IMR-90 (cell line): ENCODE measurements at regions not wholly inside any gene's neighbourhood (a gene's known extent, or its start where the extent isn't known, plus 50 kb on each side); places are given as distances from the start of the nearest gene placed in this dataset.

Experiments
- ATAC-seq: fragments of 200-7000 bp; cut with Tn5 transposase; 2 replicates; pipeline ENCODE4 v1.9.1; 2020; ENCODE audit warnings: low read depth, mild to moderate bottlenecking, moderate library complexity
- BruUV-seq: library from RNA; stranded (reverse); fragments of 400-500 nt; replicated peaks from 2 replicates; lab custom pipeline; 2021; lab: Mats Ljungman, UMichigan
- CTCF ChIA-PET: fragments of 300-600 bp; formaldehyde crosslinking; extraction: SDS; loops from one replicate; lab custom pipeline; 2021; ENCODE audit warnings: antibody characterized with exemption; lab: Yijun Ruan, JAX
- POLR2A ChIA-PET: fragments of 300-600 bp; sonication (Branson Sonifier 250); formaldehyde crosslinking; loops from one replicate; lab custom pipeline; 2022; ENCODE audit warnings: antibody characterized with exemption; ENCODE audit not compliant: unreplicated experiment; lab: Charles Lee
- DNase-seq: peaks from one replicate; pipeline ENCODE4 v3.0.0; 2013
- H2AFZ ChIP-seq: replicated peaks from 2 replicates; pipeline ENCODE3; 2013; ENCODE audit warnings: low read length, mild to moderate bottlenecking; ENCODE audit not compliant: poor library complexity
- H2AK5ac ChIP-seq: 2 replicates; pipeline ENCODE4 v1.6.1; 2013; ENCODE audit warnings: low read depth, low read length, inconsistent platforms
- H2AK9ac ChIP-seq: replicated peaks from 2 replicates; pipeline ENCODE3; 2013; ENCODE audit warnings: mild to moderate bottlenecking, low read depth, low read length, moderate library complexity; ENCODE audit not compliant: poor library complexity
- H2BK120ac ChIP-seq: 2 replicates; pipeline ENCODE4 v1.6.1; 2013; ENCODE audit warnings: low read depth, low read length, inconsistent platforms
- H2BK15ac ChIP-seq: 3 replicates; pipeline ENCODE4 v1.6.1; 2013; ENCODE audit warnings: low read depth, low read length, inconsistent platforms
- H2BK20ac ChIP-seq: 2 replicates; pipeline ENCODE4 v1.6.1; 2013; ENCODE audit warnings: low read depth, mild to moderate bottlenecking, inconsistent platforms, low read length, moderate library complexity
- H2BK5ac ChIP-seq: 2 replicates; pipeline ENCODE4 v1.6.1; 2013; ENCODE audit warnings: mild to moderate bottlenecking, low read depth, low read length, inconsistent platforms; ENCODE audit not compliant: poor library complexity, severe bottlenecking
- H3K14ac ChIP-seq: replicated peaks from 2 replicates; pipeline ENCODE4 v1.6.1; 2013; ENCODE audit warnings: low read depth, low read length, inconsistent platforms
- H3K18ac ChIP-seq: 2 replicates; pipeline ENCODE4 v1.6.1; 2013; ENCODE audit warnings: low read depth, low read length, control low read depth
- H3K23ac ChIP-seq: 2 replicates; pipeline ENCODE4 v1.6.1; 2013; ENCODE audit warnings: low read depth, low read length, inconsistent platforms
- H3K27ac ChIP-seq: 2 replicates; pipeline ENCODE4 v1.5.1; 2013; ENCODE audit warnings: mild to moderate bottlenecking, control low read depth, low read length; ENCODE audit not compliant: insufficient read depth
- H3K27me3 ChIP-seq: 2 replicates; pipeline ENCODE4 v1.6.1; 2013; ENCODE audit warnings: low read length; ENCODE audit not compliant: control insufficient read depth, insufficient read depth
- H3K36me3 ChIP-seq: 2 replicates; pipeline ENCODE4 v1.6.1; 2013; ENCODE audit warnings: low read length, mixed read lengths; ENCODE audit not compliant: control insufficient read depth, insufficient read depth
- H3K4ac ChIP-seq: 2 replicates; pipeline ENCODE4 v1.6.1; 2013; ENCODE audit warnings: low read depth, low read length, inconsistent platforms
- H3K4me1 ChIP-seq: 2 replicates; pipeline ENCODE4 v1.6.1; 2013; ENCODE audit warnings: low read length, mixed read lengths; ENCODE audit not compliant: control insufficient read depth, insufficient read depth
- H3K4me2 ChIP-seq: 2 replicates; pipeline ENCODE4 v1.6.1; 2013; ENCODE audit warnings: low read depth, mild to moderate bottlenecking, control low read depth, low read length, moderate library complexity
- H3K4me3 ChIP-seq: 2 replicates; pipeline ENCODE4 v1.5.1; 2013; ENCODE audit warnings: low read depth, mild to moderate bottlenecking, control low read depth, low read length, moderate library complexity; ENCODE audit not compliant: insufficient read depth
- H3K56ac ChIP-seq: 2 replicates; pipeline ENCODE4 v1.6.1; 2013; ENCODE audit warnings: low read length, inconsistent platforms; ENCODE audit not compliant: insufficient read depth; ENCODE audit errors: extremely low read depth
- H3K79me1 ChIP-seq, 2 experiments: 2 replicates each; pipeline ENCODE4 v1.6.1; 2013; ENCODE audit warnings: low read length in 2 of 2, inconsistent platforms in 1 of 2, low read depth in 1 of 2
- H3K9ac ChIP-seq: 2 replicates; pipeline ENCODE4 v1.6.1; 2013; ENCODE audit warnings: low read depth, low read length, control low read depth
- H3K9me1 ChIP-seq: 2 replicates; pipeline ENCODE4 v1.6.1; 2013; ENCODE audit warnings: low read length, inconsistent platforms; ENCODE audit not compliant: insufficient read depth
- H3K9me3 ChIP-seq: 2 replicates; pipeline ENCODE4 v1.6.1; 2013; ENCODE audit warnings: low read length; ENCODE audit not compliant: control insufficient read depth, insufficient read depth
- H4K20me1 ChIP-seq: 2 replicates; pipeline ENCODE4 v1.6.1; 2013; ENCODE audit warnings: low read length, inconsistent platforms; ENCODE audit not compliant: insufficient read depth
- H4K5ac ChIP-seq: 2 replicates; pipeline ENCODE4 v1.6.1; 2013; ENCODE audit warnings: mild to moderate bottlenecking, low read depth, low read length, control low read depth
- H4K8ac ChIP-seq, 2 experiments: 2 replicates each; pipeline ENCODE4 v1.6.1; 2013; ENCODE audit warnings: low read depth in 2 of 2, low read length in 2 of 2, control low read depth in 1 of 2, inconsistent platforms in 1 of 2
- H4K91ac ChIP-seq: 2 replicates; pipeline ENCODE4 v1.6.1; 2013; ENCODE audit warnings: low read depth, low read length, inconsistent platforms; ENCODE audit not compliant: insufficient read depth
- CEBPB ChIP-seq: IDR thresholded peaks from 2 replicates; pipeline ENCODE4 v1.6.1; 2012; ENCODE audit warnings: low read depth, low read length, improper control_type of control experiment
- dilution Hi-C: fragments of 300-500 bp; cut with HindIII; formaldehyde crosslinking; loops from one replicate; pipeline ENCODE4 v1.14.3; 2018; ENCODE audit warnings: low sequenced_read_pairs; ENCODE audit not compliant: unreplicated experiment
- in situ Hi-C: fragments of 300-500 bp; cut with MboI; formaldehyde crosslinking; loops from 3 replicates; pipeline ENCODE4 v1.14.3; 2019; ENCODE audit warnings: low sequenced_read_pairs, inconsistent platforms, mixed read lengths
- intact Hi-C: fragments of 100-400 bp; cut with micrococcal nuclease; formaldehyde crosslinking; loops from 2 replicates; pipeline ENCODE4 v1.10.0; 2022

GRCh38 chr11:29127461-29127860, 889.4 kb downstream of the KCNA4 start:
- CTCF ChIA-PET, result no interaction called here

More at GRCh38 chr11:29127461-29127860, 889.4 kb downstream of the KCNA4 start:
- H2BK15ac ChIP-seq, result no peak overlapping the region
- H3K4ac ChIP-seq, result no peak overlapping the region
- H4K91ac ChIP-seq, result no peak overlapping the region
- H3K36me3 ChIP-seq, result no peaks in the 10 kb centered on the region
- H3K27ac ChIP-seq, result no peak overlapping the region
- no peak overlapping the region for H3K9ac ChIP-seq
- H3K79me1 ChIP-seq, result no peaks in the 10 kb centered on the region
- no peaks in the 10 kb centered on the region for H3K27me3 ChIP-seq
- H3K56ac ChIP-seq, result no peak overlapping the region
- H3K9me3 ChIP-seq, result no peaks in the 10 kb centered on the region
- H2BK20ac ChIP-seq, result no peak overlapping the region
- no TSS peak for BruUV-seq
- in situ Hi-C loops, result no loop called here
- dilution Hi-C loops, result no loop called here
- DNase-seq, result no peak
- no peak overlapping the region for H2AK5ac ChIP-seq
- H3K4me3 ChIP-seq, result no peak overlapping the region
- no peak overlapping the region for H3K4me2 ChIP-seq
- no peaks in the 10 kb centered on the region for H3K4me1 ChIP-seq
- no peak overlapping the region for H3K23ac ChIP-seq
- no peak overlapping the region for H2AFZ ChIP-seq
- H4K5ac ChIP-seq, result no peak overlapping the region
- no peaks in the 10 kb centered on the region for H3K9me1 ChIP-seq
- H4K20me1 ChIP-seq, result no peaks in the 10 kb centered on the region
- POLR2A ChIA-PET, result no interaction called here
- H2BK120ac ChIP-seq, result no peak overlapping the region
- no peak for ATAC-seq
- H2BK5ac ChIP-seq, result no peak overlapping the region
- no peak for TF ChIP-seq CEBPB
- no peak overlapping the region for H3K18ac ChIP-seq
- H3K14ac ChIP-seq, result no peak overlapping the region
- H4K8ac ChIP-seq, result no peak overlapping the region
- intact Hi-C loops, result no loop called here
- H2AK9ac ChIP-seq, result no peak overlapping the region
